Upper lobe of left lung (tissue), 6 donors: ENCODE measurements at regions not wholly inside any gene's neighbourhood (a gene's known extent, or its start where the extent isn't known, plus 50 kb on each side); places are given as distances from the start of the nearest gene placed in this dataset.

Experiments used
- ATAC-seq, 2 donors: fragments of 200-7000 bp; cut with Tn5 transposase; one replicate each; pipeline ENCODE4 v1.9.1; 2022; ENCODE audit warnings: mild to moderate bottlenecking in 2 of 2, moderate library complexity in 2 of 2; ENCODE audit not compliant: low FRiP score in 2 of 2
- DNase-seq, 2 donors: peaks; one replicate each; pipeline ENCODE4 v3.0.0-alpha.2; 2019 to 2020
- H3K27ac ChIP-seq, 4 donors: fragments of 200-600 bp; sonication (generic); one replicate each; pipeline ENCODE4 v1.5.1; 2016 to 2019
- H3K27me3 ChIP-seq, 4 donors: fragments of 200-600 bp; sonication (generic); one replicate each; pipeline ENCODE4 v1.5.1; 2017 to 2019
- H3K36me3 ChIP-seq, 4 donors: fragments of 200-600 bp; sonication (generic); one replicate each; pipeline ENCODE4 v1.5.1; 2016 to 2019
- H3K4me1 ChIP-seq, 4 donors: fragments of 200-600 bp; sonication (generic); one replicate each; pipeline ENCODE4 v1.5.1; 2018 to 2019
- H3K4me3 ChIP-seq, 4 donors: fragments of 200-600 bp; sonication (generic); one replicate each; pipeline ENCODE4 v1.5.1; 2017 to 2019; ENCODE audit warnings: mild to moderate bottlenecking in 2 of 4, moderate library complexity in 1 of 4
- H3K9me3 ChIP-seq, 4 donors: fragments of 200-600 bp; sonication (generic); one replicate each; pipeline ENCODE4 v1.5.1; 2018 to 2019
- EP300 ChIP-seq, 4 donors: sonication (generic); formaldehyde crosslinking; IDR thresholded peaks; one replicate each; pipeline ENCODE4 v1.5.1; 2017; ENCODE audit warnings: antibody characterized with exemption in 4 of 4, control low read depth in 2 of 4
- POLR2A ChIP-seq, 4 donors: fragments of 450-650 bp; IDR thresholded peaks; one replicate each; pipeline ENCODE4 v1.5.1; 2016 to 2017; ENCODE audit warnings: antibody characterized with exemption in 4 of 4, mild to moderate bottlenecking in 2 of 4
- POLR2AphosphoS5 ChIP-seq, 2 donors: sonication (generic); formaldehyde crosslinking; IDR thresholded peaks; one replicate each; pipeline ENCODE4 v1.5.1; 2017; ENCODE audit warnings: antibody characterized with exemption in 2 of 2
- WGBS, 2 donors: methylation state at CpG; one replicate each; pipeline ENCODE4 v1.1.5; 2017 to 2018; 5-methylcytosine and 5-hydroxymethylcytosine counted together
- TF ChIP-seq, protein P1 (sequence below), 6 experiments: fragments of 450-650 bp in 4 of 6; fragments of 200-600 bp in 2 of 6; sonication (generic) in 2 of 6; IDR thresholded peaks; one replicate each; pipeline ENCODE4 v1.5.1; 2016 to 2019; ENCODE audit warnings: antibody characterized with exemption in 6 of 6
- donor health status: DM: no; HTN: no; CAD: no; lungs with moderate emphysema.
- donor health status: DM: no; HTN: yes; CAD: no; lungs with severe emphysema.

DNA sequence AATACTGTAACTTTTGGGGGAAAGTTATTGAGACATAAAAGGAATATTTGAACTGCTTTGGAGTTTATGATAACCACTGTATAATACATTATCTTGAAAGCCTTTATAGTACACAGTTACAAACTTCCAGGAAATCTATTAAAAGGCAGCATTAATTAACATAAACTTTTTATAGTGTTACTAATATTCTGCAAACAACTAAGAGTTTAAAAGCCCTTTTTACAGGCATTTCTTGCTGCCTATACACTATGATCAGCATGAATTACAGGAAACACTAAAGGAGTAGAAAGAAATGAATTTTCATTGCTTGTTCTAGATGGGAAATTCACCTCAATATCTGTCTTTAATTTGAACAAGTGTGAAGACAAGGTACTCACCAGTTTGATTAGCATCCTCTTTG is 252.3 kb upstream of the ZFP64 start:
- DNase-seq: no peak
- Histone ChIP-seq H3K36me3 (no peaks in the 10 kb centered on the region), H3K27ac (no peak overlapping the region), H3K9me3 (no peaks in the 10 kb centered on the region), H3K4me3 (no peak overlapping the region), H3K27me3 (no peaks in the 10 kb centered on the region), H3K4me1 (no peaks in the 10 kb centered on the region)
- no peak for ATAC-seq
- TF ChIP-seq POLR2AphosphoS5 (IDR thresholded peaks at IDR 0.05) (no peak), POLR2A (IDR thresholded peaks at IDR 0.05) (no peak), EP300 (IDR thresholded peaks at IDR 0.05) (no peak)
- TF ChIP-seq, protein P1, sequence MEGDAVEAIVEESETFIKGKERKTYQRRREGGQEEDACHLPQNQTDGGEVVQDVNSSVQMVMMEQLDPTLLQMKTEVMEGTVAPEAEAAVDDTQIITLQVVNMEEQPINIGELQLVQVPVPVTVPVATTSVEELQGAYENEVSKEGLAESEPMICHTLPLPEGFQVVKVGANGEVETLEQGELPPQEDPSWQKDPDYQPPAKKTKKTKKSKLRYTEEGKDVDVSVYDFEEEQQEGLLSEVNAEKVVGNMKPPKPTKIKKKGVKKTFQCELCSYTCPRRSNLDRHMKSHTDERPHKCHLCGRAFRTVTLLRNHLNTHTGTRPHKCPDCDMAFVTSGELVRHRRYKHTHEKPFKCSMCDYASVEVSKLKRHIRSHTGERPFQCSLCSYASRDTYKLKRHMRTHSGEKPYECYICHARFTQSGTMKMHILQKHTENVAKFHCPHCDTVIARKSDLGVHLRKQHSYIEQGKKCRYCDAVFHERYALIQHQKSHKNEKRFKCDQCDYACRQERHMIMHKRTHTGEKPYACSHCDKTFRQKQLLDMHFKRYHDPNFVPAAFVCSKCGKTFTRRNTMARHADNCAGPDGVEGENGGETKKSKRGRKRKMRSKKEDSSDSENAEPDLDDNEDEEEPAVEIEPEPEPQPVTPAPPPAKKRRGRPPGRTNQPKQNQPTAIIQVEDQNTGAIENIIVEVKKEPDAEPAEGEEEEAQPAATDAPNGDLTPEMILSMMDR (IDR thresholded peaks at IDR 0.05): no peak

GRCh38 chr20:52441710-52442109 is 250.1 kb upstream of the ZFP64 start:
- Histone ChIP-seq H3K4me3 (no peak overlapping the region), H3K36me3 (no peaks in the 10 kb centered on the region), H3K4me1 (no peaks in the 10 kb centered on the region), H3K27ac (no peak overlapping the region), H3K9me3 (no peaks in the 10 kb centered on the region), H3K27me3 (no peaks in the 10 kb centered on the region)
- ATAC-seq (no peak), DNase-seq (no peak)
- TF ChIP-seq, protein P1 (IDR thresholded peaks at IDR 0.05): no peak
- 67 to 69% methylated on average over 5 of the region's 5 CpGs for WGBS, 2 donors

DNA sequence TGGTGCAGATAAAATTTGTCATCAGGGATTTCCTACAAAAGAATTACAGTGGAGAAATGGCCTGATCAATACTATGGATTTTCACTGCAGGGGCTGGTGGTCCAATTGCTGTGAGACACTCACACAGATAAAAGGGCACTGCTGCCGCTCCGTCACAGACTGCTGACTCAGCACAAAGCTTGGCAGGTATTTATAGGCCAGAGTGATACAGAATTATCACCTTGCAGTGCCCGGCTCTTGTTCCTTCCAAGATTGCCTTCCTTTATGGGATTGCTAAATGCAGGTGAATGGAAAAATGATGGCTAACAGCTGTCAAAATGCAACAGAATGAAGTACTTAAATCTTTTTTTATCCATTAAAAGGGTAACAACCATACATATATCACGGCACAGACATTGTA is 247.8 kb upstream of the ZFP64 start:
- ATAC-seq: no peak
- Histone ChIP-seq H3K9me3 (no peaks in the 10 kb centered on the region), H3K27me3 (no peaks in the 10 kb centered on the region), H3K27ac (no peak overlapping the region), H3K4me3 (no peak overlapping the region), H3K4me1 (no peaks in the 10 kb centered on the region), H3K36me3 (no peaks in the 10 kb centered on the region)
- TF ChIP-seq EP300 (IDR thresholded peaks at IDR 0.05) (no peak), POLR2A (IDR thresholded peaks at IDR 0.05) (no peak), POLR2AphosphoS5 (IDR thresholded peaks at IDR 0.05) (no peak)
- TF ChIP-seq, protein P1 (IDR thresholded peaks at IDR 0.05): no peak
- WGBS, 2 donors: 75 to 82% methylated on average over 4 of the region's 4 CpGs
- no peak for DNase-seq

- H3K4me1 ChIP-seq: no peaks in the 10 kb centered on the region
- ATAC-seq (no peak), DNase-seq (no peak)
- H3K9me3 ChIP-seq: no peaks in the 10 kb centered on the region
- H3K27me3 ChIP-seq: no peaks in the 10 kb centered on the region
- no peaks in the 10 kb centered on the region for H3K36me3 ChIP-seq
- no peak overlapping the region for H3K27ac ChIP-seq
- no peak overlapping the region for H3K4me3 ChIP-seq
- 49 to 61% methylated on average over 8 of the region's 8 CpGs for WGBS, 2 donors
- no peak for TF ChIP-seq EP300 (IDR thresholded peaks at IDR 0.05)
- TF ChIP-seq POLR2AphosphoS5 (IDR thresholded peaks at IDR 0.05): no peak
- TF ChIP-seq, protein P1 (IDR thresholded peaks at IDR 0.05): no peak
- TF ChIP-seq POLR2A (IDR thresholded peaks at IDR 0.05): no peak
Measured at GRCh38 chr20:52438326-52438963, 246.9 kb upstream of the ZFP64 start.

DNA sequence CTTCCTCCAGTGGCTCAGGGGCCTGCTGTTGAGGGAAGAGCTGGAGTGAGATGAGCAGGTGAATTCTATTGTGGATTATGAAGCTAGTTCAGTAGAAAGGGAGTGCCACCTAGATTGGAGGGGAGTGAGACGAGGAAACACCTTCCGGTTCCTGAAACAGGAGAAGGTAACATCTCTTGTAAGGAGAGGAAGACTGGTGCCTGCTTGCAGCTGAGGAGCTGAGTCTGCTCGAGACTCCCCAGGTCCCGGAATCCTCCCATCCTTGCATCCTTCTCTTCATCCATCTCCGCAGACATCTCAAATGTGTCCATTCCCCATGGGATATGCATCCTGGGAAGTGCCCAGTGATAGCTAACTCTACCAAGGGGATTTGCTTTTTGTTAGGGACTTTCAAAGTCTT is 242.9 kb upstream of the ZFP64 start:
- DNase-seq (no peak), ATAC-seq (no peak)
- Histone ChIP-seq H3K9me3 (no peaks in the 10 kb centered on the region), H3K27ac (no peak overlapping the region), H3K4me3 (no peak overlapping the region), H3K36me3 (no peaks in the 10 kb centered on the region), H3K27me3 (no peaks in the 10 kb centered on the region), H3K4me1 (no peaks in the 10 kb centered on the region)
- WGBS, 2 donors: 90 to 94% methylated on average over 5 of the region's 5 CpGs
- no peak for TF ChIP-seq POLR2A (IDR thresholded peaks at IDR 0.05)
- TF ChIP-seq, protein P1 (IDR thresholded peaks at IDR 0.05): no peak
- TF ChIP-seq POLR2AphosphoS5 (IDR thresholded peaks at IDR 0.05): no peak
- no peak for TF ChIP-seq EP300 (IDR thresholded peaks at IDR 0.05)
